Lower leg skin (tissue), 4 donors: ENCODE measurements at regions not wholly inside any gene's neighbourhood (a gene's known extent, or its start where the extent isn't known, plus 50 kb on each side); places are given as distances from the start of the nearest gene placed in this dataset.

Source experiments
- DNase-seq, 2 donors: peaks; one replicate each; pipeline ENCODE4 v3.0.0-alpha.2; 2019; ENCODE audit warnings: low spot score in 2 of 2
- H3K4me3 ChIP-seq: fragments of 200-600 bp; sonication (generic); 2 replicates; pipeline ENCODE4 v1.5.1; 2017; ENCODE audit warnings: mild to moderate bottlenecking, low read depth; ENCODE audit not compliant: poor library complexity, severe bottlenecking
- POLR2A ChIP-seq, 2 donors: fragments of 450-650 bp; IDR thresholded peaks; one replicate each; pipeline ENCODE4 v1.6.1; 2016 to 2017; ENCODE audit warnings: antibody characterized with exemption in 2 of 2, mild to moderate bottlenecking in 1 of 2, moderate library complexity in 1 of 2
- WGBS, 2 donors: methylation state at CpG; one replicate each; pipeline ENCODE4 v1.1.5; 2018; 5-methylcytosine and 5-hydroxymethylcytosine counted together
- intact Hi-C: fragments of 100-400 bp; cut with DNase I; formaldehyde crosslinking; loops from one replicate; pipeline ENCODE4 v1.15.0; 2023; ENCODE audit warnings: low total_unique reads
- TF ChIP-seq, protein P1 (sequence below), 3 donors: fragments of 450-650 bp; IDR thresholded peaks; one replicate each; pipeline ENCODE4 v1.5.1; 2016; ENCODE audit warnings: antibody characterized with exemption in 3 of 3, mild to moderate bottlenecking in 3 of 3, moderate library complexity in 2 of 3

DNA sequence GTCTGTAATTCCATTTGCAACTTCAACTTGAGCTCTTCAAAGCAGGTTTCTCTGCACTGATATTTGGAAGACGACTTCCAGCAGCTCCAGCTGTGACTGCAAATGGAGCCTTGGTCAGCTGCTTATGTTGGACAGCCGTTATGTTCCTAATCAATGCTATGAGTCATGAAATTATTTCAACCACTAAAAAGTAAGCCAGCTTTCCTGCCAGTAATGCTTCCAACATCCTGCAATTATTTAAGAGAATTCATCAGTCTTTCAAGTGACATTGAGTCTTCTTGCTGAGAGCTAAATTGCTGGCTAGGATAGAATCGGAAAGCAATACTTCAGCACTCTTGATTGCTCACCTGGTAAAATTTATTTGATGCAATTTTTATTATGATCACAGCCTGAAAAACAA is 375.7 kb downstream of the MMUT start:
- TF ChIP-seq, protein P1, sequence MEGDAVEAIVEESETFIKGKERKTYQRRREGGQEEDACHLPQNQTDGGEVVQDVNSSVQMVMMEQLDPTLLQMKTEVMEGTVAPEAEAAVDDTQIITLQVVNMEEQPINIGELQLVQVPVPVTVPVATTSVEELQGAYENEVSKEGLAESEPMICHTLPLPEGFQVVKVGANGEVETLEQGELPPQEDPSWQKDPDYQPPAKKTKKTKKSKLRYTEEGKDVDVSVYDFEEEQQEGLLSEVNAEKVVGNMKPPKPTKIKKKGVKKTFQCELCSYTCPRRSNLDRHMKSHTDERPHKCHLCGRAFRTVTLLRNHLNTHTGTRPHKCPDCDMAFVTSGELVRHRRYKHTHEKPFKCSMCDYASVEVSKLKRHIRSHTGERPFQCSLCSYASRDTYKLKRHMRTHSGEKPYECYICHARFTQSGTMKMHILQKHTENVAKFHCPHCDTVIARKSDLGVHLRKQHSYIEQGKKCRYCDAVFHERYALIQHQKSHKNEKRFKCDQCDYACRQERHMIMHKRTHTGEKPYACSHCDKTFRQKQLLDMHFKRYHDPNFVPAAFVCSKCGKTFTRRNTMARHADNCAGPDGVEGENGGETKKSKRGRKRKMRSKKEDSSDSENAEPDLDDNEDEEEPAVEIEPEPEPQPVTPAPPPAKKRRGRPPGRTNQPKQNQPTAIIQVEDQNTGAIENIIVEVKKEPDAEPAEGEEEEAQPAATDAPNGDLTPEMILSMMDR (IDR thresholded peaks at IDR 0.05): no peak
- TF ChIP-seq POLR2A (IDR thresholded peaks at IDR 0.05): no peak
- DNase-seq: no peak
- intact Hi-C loops: no loop called here
- WGBS, 2 donors: 47 to 52% methylated on average over 3 of the region's 3 CpGs
- H3K4me3 ChIP-seq: no peak overlapping the region

DNA sequence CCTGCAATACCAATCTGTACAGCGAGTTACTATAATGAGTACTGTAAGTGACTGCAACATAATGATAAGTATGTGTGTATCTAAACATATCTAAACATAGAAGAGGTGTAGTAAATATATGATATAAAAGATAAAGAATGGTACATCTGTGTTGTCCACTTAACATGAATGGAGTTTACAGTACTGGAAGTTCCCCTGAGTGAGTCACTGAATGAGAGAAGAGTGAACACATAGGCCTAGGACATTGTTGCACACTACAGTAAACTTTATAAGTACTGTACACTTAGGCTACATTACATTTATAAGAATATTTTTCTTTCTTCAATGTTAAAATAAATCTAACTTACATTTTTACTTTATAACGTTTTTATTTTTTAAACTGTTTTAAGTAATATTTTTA is 380.4 kb downstream of the MMUT start:
- 79 to 86% methylated on average over 2 of the region's 2 CpGs for WGBS, 2 donors
- H3K4me3 ChIP-seq: no peak overlapping the region
- no peak for DNase-seq
- no peak for TF ChIP-seq POLR2A (IDR thresholded peaks at IDR 0.05)
- TF ChIP-seq, protein P1 (IDR thresholded peaks at IDR 0.05): no peak
- intact Hi-C loops: no loop called here

DNA sequence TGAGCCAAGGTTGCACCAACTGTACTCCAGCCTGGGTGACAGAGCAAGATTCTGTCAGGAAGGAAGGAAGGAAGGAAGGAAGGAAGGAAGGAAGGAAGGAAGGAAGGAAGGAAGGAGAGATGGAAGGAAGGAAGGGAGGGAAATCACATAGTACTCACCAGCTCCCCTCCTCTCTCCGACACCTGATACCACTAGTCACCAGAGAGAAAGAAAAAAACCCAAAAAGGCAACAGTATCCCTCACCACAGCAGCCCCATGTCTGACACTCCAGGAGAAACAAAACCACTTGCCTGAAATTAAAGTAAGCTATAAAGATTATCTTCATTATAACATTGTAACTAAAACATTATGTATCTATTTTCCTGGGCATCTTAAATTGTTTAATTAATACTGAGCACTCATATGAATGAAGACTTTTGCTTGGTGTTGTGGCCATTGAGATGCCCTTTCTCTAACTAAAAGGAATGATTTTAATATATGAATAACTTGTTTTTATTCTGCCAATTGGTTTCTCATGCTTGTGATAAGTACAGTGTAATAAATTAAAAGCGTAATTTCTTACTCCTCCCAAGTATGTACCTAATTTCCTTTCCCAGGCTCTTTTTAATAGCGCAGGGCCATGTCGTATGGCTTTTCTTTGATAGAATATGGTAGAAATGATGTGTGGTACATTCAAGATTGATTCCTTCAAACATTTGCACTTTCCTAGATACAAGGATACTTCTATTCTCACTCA is 390.0 kb downstream of the MMUT start:
- no peak for DNase-seq
- intact Hi-C loops: no loop called here
- WGBS, 2 donors: 91 to 92% methylated on average over 4 of the region's 4 CpGs
- no peak overlapping the region for H3K4me3 ChIP-seq
- TF ChIP-seq POLR2A (IDR thresholded peaks at IDR 0.05): no peak
- TF ChIP-seq, protein P1 (IDR thresholded peaks at IDR 0.05): no peak

DNA sequence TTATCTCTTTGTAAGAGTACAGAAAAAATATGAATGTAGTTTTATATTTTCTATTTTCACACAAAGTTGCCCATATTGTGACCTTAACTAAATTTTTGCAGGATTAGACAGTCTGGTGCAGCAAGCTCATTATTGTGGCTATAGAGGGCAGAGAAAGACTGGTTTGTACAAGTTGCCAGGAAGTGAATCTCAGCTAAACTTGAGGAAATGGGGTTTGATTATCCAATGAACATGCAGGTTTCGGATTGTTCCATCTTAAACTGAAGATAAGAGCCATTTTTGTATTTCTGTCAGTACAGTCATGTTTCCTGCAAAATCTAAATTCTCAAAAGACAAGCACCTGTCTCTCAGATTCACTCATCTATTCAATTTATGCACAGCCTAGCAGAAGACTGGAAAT is 390.9 kb downstream of the MMUT start:
- TF ChIP-seq, protein P1 (IDR thresholded peaks at IDR 0.05): no peak
- no peak for TF ChIP-seq POLR2A (IDR thresholded peaks at IDR 0.05)
- 74 to 90% methylated on average over 1 of the region's 1 CpG for WGBS, 2 donors
- intact Hi-C loops: no loop called here
- no peak for DNase-seq
- no peak overlapping the region for H3K4me3 ChIP-seq

DNA sequence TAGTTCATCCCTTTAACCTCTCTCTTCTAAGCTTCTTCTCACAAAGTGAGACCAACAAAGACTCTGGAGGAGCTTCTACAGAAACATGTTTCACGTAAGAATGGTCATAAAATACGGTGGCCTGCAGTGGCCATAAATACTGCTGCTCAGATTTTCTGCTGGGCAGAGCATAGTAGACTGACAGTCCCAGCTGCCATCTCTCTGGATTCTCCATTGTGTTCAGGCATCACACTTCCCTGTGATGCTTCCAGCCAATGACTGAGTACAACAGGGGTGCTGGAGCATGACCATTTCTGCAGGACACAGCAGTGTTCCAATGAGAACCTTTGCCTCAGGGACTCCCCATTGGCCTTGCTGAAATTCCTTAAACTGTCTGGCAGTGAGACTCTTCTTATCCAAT is 392.6 kb downstream of the MMUT start:
- DNase-seq: no peak
- intact Hi-C loops: no loop called here
- 78 to 86% methylated on average over 2 of the region's 2 CpGs for WGBS, 2 donors
- no peak for TF ChIP-seq POLR2A (IDR thresholded peaks at IDR 0.05)
- no peak overlapping the region for H3K4me3 ChIP-seq

DNA sequence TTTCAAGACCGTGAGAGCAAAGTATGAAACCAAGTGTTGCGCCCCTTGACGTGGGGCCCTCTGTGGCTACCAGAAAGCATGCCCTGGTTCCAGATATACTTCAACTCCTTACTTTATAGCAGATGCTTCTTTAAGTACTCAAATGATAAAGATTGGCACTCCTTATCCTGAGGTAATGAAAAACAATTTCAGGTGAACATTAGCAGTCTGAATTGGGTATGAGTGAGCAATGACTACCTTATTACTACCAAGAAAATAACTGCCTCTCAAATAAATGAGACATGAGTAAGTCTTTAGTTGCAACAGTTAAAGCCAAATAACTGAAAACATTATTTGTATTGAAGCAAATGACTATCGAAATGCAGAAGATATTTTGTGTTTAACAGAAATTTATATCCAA is 408.7 kb downstream of the MMUT start:
- 84 to 90% methylated on average over 4 of the region's 4 CpGs for WGBS, 2 donors
- H3K4me3 ChIP-seq: no peak overlapping the region
- intact Hi-C loops: no loop called here
- TF ChIP-seq, protein P1 (IDR thresholded peaks at IDR 0.05): no peak
- no peak for TF ChIP-seq POLR2A (IDR thresholded peaks at IDR 0.05)
- DNase-seq: no peak
